ENCODE measurements at regions not wholly inside any gene's neighbourhood (a gene's known extent, or its start where the extent isn't known, plus 50 kb on each side); places are given as distances from the start of the nearest gene placed in this dataset.

GRCh38 chr13:105764486-105764885 lies 771.0 kb downstream of the EFNB2 start:
- intact Hi-C loops (cut with micrococcal nuclease) = no loop called here
- no TSS peak for BruUV-seq (replicated peaks)

More at GRCh38 chr13:105764486-105764885, 771.0 kb downstream of the EFNB2 start:
- CTCF ChIA-PET = interaction anchor here (0.6 kb wide), 1 partner anchor 758 kb away, joined by 3 read pairs; no protein-coding TSS in a partner anchor
- no peaks in the 10 kb centered on the region for H3K9me3 ChIP-seq (ENCODE audit: control insufficient read depth, insufficient read depth, low read length)
- dilution Hi-C loops (cut with HindIII; ENCODE audit: low sequenced_read_pairs, unreplicated experiment) (no loop called here), in situ Hi-C loops (cut with MboI; ENCODE audit: low sequenced_read_pairs) (no loop called here)
- no peak overlapping the region for H3K9ac ChIP-seq (ENCODE audit: low read depth, low read length)
- DNase-seq (peak; percentile 1), ATAC-seq (ENCODE audit: low read depth) (no peak)
- POLR2A ChIA-PET (ENCODE audit: unreplicated experiment) = no interaction called here
- H4K5ac ChIP-seq (ENCODE audit: low read depth, low read length) = no peak overlapping the region
- H3K4me3 ChIP-seq (ENCODE audit: insufficient read depth, low read depth, low read length) = no peak overlapping the region
- H3K4ac ChIP-seq (ENCODE audit: low read depth, low read length) = no peak overlapping the region
- no peak overlapping the region for H3K56ac ChIP-seq (ENCODE audit: extremely low read depth, insufficient read depth, low read length)
- H3K23ac ChIP-seq (ENCODE audit: low read depth, low read length) = no peak overlapping the region
- no peaks in the 10 kb centered on the region for H3K4me1 ChIP-seq (ENCODE audit: control insufficient read depth, insufficient read depth, low read length)
- no peak overlapping the region for H3K4me2 ChIP-seq (ENCODE audit: low read depth, low read length)
- H2AK5ac ChIP-seq (ENCODE audit: low read depth, low read length) = no peak overlapping the region
- WGBS, 2 experiments (ENCODE audit: extremely low coverage in 2 of 2, insufficient read length in 1 of 2) = no CpG with 5 or more reads among the region's 2 CpGs
- no peaks in the 10 kb centered on the region for H3K79me1 ChIP-seq (ENCODE audit: low read depth in 1 of 2, low read length in 2 of 2)
- H4K8ac ChIP-seq (ENCODE audit: low read depth in 2 of 2, low read length in 2 of 2) = no peak overlapping the region
- H3K27ac ChIP-seq (ENCODE audit: insufficient read depth, low read length) = no peak overlapping the region
- no peaks in the 10 kb centered on the region for H3K9me1 ChIP-seq (ENCODE audit: insufficient read depth, low read length)
- no peak overlapping the region for H2BK15ac ChIP-seq (ENCODE audit: low read depth, low read length)
- TF ChIP-seq CHD1 (IDR thresholded peaks at IDR 0.05; ENCODE audit: low read depth, low read length) (no peak), MAFK (IDR thresholded peaks at IDR 0.05; ENCODE audit: low read depth, low read length) (no peak), NFE2L2 (IDR thresholded peaks at IDR 0.05; ENCODE audit: low read depth, low read length) (no peak), CEBPB (IDR thresholded peaks at IDR 0.05; ENCODE audit: low read depth, low read length) (no peak)
- H2AK9ac ChIP-seq (replicated peaks; ENCODE audit: low read depth, low read length, poor library complexity) = no peak overlapping the region
- H4K20me1 ChIP-seq (ENCODE audit: insufficient read depth, low read length) = no peaks in the 10 kb centered on the region
- H2BK120ac ChIP-seq (ENCODE audit: low read depth, low read length) = no peak overlapping the region
- H2BK5ac ChIP-seq (ENCODE audit: low read depth, low read length, poor library complexity, severe bottlenecking) = no peak overlapping the region
- no peak overlapping the region for H2BK20ac ChIP-seq (ENCODE audit: low read depth, low read length)
- H3K36me3 ChIP-seq (ENCODE audit: control insufficient read depth, insufficient read depth, low read length) = no peaks in the 10 kb centered on the region
- no peaks in the 10 kb centered on the region for H3K27me3 ChIP-seq (ENCODE audit: control insufficient read depth, insufficient read depth, low read length)
- no peak overlapping the region for H3K14ac ChIP-seq (replicated peaks; ENCODE audit: low read depth, low read length)
- no peak overlapping the region for H4K91ac ChIP-seq (ENCODE audit: insufficient read depth, low read depth, low read length)
- H3K18ac ChIP-seq (ENCODE audit: low read depth, low read length) = no peak overlapping the region
- no peak overlapping the region for H2AFZ ChIP-seq (replicated peaks; ENCODE audit: low read length, poor library complexity)

All from IMR-90 (cell line).